HuH-7.5 (cell line): ENCODE measurements at regions not wholly inside any gene's neighbourhood (a gene's known extent, or its start where the extent isn't known, plus 50 kb on each side); places are given as distances from the start of the nearest gene placed in this dataset.
"Not testable (repeated sequence)": the region's sequence is repeated elsewhere in the genome, so short reads cannot be mapped to it uniquely, and the experiment has no call there.

Experiments
- DNase-seq: peaks from one replicate; pipeline ENCODE4 v3.0.0; 2011; ENCODE audit warnings: low spot score

GRCh38 chr7:16933296-16934279 is 51.8 kb upstream of the AGR3 start:
- DNase-seq, result no peak

DNA sequence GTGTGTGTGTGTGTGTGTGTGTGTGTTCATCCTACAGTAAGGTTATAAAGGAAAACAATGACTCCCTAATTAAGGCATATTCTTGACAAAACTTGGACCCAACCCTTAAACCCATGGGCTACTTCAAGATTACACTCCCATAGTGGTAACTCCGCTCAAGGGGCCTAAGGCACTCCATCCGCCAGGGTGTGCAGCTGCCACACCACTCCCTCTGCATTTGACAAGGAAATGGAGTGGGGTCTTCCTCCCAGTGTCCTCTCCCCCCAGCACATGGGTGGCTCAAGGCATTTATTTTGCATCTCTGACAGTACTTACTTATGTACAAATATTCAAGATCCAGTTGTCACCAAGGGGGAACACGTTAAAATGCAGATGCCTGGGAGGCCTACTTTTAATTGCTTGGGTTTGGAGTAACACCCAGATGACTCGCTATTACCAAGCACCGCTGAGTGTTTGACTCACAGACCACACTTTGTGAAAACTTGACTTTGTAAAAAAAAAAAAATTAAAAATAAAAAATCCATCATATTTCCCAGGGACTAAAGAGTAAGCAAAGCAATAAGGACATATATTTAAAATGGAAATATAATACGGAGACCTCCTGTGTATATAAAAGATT is 53.0 kb upstream of the AGR3 start:
- no peak for DNase-seq

DNA sequence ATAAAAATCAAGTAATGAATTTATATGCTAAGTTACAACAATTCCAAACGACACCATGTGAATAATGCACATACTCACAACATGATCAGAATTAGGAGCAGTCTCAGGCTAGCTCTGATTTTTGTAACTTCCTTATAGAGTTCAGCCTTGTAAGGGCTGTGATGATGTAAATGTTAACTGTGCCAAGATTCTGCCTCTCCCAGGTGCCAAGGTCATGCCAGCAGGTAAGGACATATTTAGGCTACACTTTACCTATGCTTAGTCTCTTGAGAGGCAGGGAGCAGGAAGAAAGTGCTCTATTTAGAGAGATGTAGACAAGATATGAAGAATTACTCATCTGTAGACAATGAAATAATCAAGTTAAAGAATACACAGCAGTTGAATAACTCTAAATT is 53.6 kb upstream of the AGR3 start:
- no peak for DNase-seq

- no peak for DNase-seq
Observed at GRCh38 chr7:16936626-16937422, 55.0 kb upstream of the AGR3 start.

DNA sequence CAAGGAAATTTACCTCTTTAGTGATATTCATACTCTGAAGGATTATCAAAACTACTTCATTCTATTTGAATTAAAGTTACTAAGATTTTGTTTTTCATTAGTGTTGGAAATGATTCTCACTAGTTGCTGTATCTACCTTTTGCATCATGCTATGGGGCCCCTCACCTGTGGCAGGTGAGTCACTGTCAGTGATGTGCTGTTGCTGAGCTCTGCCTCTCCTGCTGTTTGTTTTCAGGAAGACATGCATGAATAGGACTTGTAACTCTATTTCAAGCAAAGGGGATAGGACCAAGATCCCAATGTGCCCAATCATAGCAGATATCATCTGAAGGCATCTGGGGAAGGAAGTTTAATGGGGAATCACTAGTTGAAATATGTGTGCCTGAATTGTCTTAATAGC is 57.4 kb upstream of the AGR3 start:
- DNase-seq, result no peak

- DNase-seq, result no peak
Observed at GRCh38 chr7:16940776-16941175, 59.0 kb upstream of the AGR3 start.

DNA sequence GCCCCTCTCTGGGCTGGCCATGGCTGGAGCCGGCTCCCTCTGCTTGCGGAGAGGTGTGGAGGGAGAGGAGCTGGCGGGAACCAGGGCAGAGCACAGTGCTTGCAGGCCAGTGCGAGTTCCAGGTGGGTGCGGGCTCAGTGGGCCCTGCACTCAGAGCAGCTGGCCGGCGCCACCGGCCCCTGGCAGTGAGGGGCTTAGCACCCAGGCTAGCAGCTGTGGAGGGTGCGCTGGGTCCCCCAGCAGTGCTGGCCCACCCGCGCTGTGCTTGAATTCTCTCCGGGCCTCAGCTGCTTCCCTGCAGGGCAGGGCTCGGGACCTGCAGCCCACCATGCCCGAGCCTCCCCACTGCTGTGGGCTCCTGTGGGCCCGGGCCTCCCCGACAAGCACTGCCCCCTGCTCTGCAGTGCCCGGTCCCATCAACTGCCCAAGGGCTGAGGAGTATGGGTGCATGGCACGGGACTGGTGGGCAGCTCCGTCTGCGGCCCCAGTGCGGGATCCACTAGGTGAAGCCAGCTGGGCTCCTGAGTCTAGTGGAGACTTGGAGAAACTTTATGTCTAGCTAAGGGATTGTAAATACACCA is 61.2 kb upstream of the AGR3 start:
- DNase-seq, result no peak

- no peak for DNase-seq
Observed at GRCh38 chr7:16944936-16945335, 63.2 kb upstream of the AGR3 start.

DNA sequence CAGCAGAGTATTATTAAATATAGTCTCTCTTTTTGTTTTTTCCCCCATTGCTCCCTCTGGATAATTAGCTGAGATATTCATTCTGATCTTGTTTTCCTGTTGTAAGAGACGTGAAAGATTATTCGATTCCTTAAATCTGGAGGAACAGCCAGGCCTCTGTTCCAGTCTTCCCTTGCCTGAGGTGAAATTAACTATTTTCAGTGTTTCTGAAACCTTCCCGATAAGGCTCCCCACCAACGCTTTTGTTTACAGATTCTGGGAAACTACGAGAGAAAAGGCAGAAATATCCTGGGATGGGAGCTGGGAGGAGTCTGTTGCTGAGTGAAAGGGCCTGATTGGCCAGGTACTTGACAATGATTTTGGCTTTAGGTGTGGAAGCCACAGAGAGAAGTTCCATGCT is 63.6 kb upstream of the AGR3 start:
- no peak for DNase-seq

DNA sequence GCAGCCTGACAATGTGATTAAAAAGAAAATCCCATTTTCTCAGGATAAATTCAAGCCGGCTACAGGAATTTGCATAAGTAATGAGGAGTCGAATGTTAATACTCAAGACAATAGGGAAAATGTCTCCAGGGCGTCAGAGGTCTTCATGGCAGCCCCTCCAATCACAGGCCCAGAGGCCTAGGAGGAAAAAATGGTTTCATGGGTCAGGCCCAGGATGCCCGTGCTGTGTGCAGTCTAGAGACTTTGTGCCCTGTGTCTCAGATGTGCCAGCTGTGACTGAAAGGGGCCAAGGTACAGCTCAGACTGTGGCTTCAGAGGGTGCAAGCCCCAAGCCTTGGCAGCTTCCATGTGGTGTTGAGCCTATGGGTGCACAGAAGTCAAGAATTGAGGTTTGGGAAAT is 66.3 kb upstream of the AGR3 start:
- not testable (repeated sequence) for DNase-seq

- DNase-seq, result no peak
Observed at GRCh38 chr7:16951483-16952080, 69.8 kb upstream of the AGR3 start.

- no peak for DNase-seq
Observed at GRCh38 chr7:16954321-16954720, 72.5 kb upstream of the AGR3 start.

DNA sequence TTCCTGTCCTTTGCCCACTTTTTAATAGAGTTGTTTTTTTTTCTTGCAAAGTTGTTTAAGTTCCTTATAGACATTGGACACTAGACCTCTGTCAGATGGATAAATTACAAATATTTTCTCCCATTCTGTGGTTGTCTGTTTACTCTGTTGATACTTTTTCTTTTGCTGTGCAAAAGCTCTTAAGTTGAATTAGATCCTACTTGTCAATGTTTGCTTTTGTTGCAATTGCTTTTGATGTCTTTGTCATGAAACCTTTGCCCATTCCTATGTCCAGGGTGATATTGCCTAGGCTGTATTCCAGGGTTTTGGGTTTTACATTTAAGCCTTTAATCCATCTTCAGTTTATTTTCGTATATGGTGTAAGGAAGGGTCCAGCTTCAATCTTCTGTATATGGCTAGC is 76.9 kb upstream of the AGR3 start:
- no peak for DNase-seq

- DNase-seq, result no peak
Observed at GRCh38 chr7:16960337-16960965, 78.7 kb upstream of the AGR3 start.

DNA sequence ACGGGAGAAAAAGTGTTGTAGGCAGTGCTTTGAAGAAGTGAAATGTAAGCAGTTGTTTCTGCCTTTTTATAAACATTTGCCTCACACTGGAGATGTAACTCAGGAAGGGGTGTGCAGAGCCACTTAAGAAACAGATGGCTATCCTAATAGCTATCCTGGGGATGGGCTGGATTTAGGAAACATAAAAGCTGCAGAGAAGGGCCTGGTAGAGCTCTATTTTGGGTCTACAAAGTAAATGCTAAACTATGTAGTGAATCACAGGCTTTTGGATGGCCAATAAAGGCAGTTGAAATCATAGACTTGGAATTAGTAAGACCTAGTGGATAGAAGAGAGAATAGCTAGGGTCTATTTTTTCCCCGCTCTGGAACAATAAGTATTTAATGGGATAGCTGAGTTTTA is 79.9 kb upstream of the AGR3 start:
- no peak for DNase-seq

GRCh38 chr7:16963044-16963443 is 81.3 kb upstream of the AGR3 start:
- no peak for DNase-seq

GRCh38 chr7:16965697-16966096 is 83.9 kb upstream of the AGR3 start:
- DNase-seq, result not testable (repeated sequence)

- DNase-seq, result no peak
Observed at GRCh38 chr7:16967300-16967811, 85.6 kb upstream of the AGR3 start.

DNA sequence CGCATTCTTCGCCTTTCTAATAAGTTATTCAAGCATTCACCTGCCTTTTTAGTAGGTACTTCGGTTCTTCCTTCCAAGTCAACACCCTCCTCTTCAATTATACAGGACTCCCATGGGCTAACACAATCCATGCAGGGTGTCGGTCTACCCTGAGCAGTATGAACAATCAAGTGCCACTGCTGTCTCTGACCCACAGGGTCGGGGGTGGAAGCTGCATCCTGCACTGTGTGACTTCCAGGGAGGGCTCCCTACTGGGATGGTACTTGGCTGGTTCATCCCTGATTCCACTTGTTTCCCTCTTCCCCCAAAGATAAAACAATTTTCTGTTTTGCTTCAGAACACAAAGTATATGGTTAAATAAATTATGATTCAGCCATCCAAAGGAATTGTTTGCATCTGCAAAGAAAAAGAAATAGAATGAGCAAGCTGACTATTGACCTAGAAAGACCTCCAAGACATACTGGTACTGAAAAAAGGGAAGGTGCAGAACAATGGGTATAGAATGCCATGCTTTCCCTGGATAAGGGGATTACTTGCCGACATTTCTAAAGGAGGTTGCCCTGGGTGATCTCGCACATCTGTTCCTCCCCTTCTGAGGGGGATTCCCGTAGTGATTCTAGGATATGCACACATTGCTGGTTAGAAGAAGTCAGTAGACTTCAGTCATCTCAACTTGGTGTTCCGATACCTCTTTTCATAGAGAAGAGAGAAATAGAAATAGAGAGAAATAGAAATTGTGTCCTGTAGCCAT is 89.1 kb upstream of the AGR3 start:
- no peak for DNase-seq

DNA sequence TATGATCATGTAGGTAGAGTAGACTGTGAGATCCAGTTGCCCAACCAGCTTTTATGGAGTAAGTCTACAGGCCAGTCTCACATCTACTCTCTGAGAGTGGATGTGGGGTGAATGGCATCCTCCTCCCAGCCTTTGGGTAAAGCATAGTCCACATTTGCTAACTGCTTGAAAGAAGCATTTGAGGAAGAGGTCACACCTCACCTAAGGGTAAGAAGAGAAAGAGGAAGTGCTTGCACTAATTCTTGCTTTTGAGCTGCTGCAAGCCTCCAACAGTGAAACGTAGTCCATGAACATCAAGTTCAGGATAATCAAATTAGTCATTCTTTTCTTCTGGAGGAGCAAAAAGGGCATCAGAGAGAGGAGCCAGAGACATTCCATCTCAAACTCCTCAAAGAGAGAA is 93.9 kb upstream of the AGR3 start:
- no peak for DNase-seq
